Thyroid gland (tissue), 4 donors: ENCODE measurements at regions not wholly inside any gene's neighbourhood (a gene's known extent, or its start where the extent isn't known, plus 50 kb on each side); places are given as distances from the start of the nearest gene placed in this dataset.

Experiments used
- CTCF ChIP-seq, 6 experiments: fragments of 200-600 bp in 3 of 6; fragments of 450-650 bp in 3 of 6; sonication (generic) in 3 of 6; IDR thresholded peaks; one replicate each; pipeline ENCODE4 v1.5.1; 2016 to 2019; ENCODE audit warnings: antibody characterized with exemption in 6 of 6, mild to moderate bottlenecking in 2 of 6, inconsistent platforms in 1 of 6, moderate library complexity in 1 of 6
- POLR2A ChIP-seq, 2 donors: fragments of 450-650 bp; IDR thresholded peaks; one replicate each; pipeline ENCODE4 v1.6.1; 2017; ENCODE audit warnings: antibody characterized with exemption in 2 of 2, mild to moderate bottlenecking in 2 of 2, moderate library complexity in 1 of 2

- no peak for TF ChIP-seq CTCF (IDR thresholded peaks at IDR 0.05)
- TF ChIP-seq POLR2A (IDR thresholded peaks at IDR 0.05): no peak
These were observed 156.0 kb downstream of the LY86 start for GRCh38 chr6:6744551-6744950.
